ENCODE measurements at regions not wholly inside any gene's neighbourhood (a gene's known extent, or its start where the extent isn't known, plus 50 kb on each side); places are given as distances from the start of the nearest gene placed in this dataset.

DNA sequence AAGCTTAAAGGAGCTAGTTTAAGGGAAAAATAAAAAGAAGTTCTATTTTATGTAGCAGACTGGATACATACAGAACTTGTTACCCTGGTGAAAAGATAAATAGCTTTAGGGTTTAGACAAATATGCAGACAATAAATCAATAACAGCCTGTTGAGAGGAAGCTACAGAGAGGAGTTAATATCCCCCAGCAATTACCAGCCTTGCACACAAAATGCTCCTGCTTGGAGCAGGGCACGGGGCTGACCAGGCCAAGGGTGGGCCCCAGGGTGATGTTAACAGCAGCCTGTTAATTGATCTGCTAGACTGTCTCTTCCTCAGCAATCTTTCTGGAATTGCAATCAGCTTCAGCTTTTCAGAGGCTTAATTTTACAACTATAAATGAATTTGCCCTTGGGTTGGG lies 125.1 kb upstream of the SOX4 start:
- DNase-seq (ENCODE audit: low read depth in 2 of 2), result no peak

DNA sequence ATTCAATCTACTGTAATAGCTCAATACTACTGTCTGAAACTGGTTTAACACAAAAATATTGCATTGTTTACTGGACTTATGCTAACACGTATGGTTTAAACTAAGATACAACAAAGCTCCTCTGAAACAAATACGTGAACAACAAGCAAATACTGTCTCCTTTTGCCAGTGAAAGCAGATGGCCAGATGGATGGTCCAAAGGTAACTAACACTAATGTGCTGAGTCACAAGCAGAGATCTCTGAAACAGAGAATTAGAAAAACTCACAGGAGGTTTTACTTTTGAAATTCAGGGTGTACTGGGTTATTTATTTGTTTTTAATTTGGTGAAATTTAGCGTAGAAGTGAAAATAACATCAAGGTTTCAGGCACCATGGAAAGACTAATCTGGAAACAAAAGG lies 124.3 kb upstream of the SOX4 start:
- no peak for DNase-seq (ENCODE audit: low read depth in 2 of 2)

- DNase-seq (ENCODE audit: low read depth in 2 of 2), result no peak
Observed at GRCh38 chr6:21476112-21476511, 117.4 kb upstream of the SOX4 start.

GRCh38 chr6:21478411-21478810 lies 115.1 kb upstream of the SOX4 start:
- no peak for DNase-seq (ENCODE audit: low read depth in 2 of 2)

DNA sequence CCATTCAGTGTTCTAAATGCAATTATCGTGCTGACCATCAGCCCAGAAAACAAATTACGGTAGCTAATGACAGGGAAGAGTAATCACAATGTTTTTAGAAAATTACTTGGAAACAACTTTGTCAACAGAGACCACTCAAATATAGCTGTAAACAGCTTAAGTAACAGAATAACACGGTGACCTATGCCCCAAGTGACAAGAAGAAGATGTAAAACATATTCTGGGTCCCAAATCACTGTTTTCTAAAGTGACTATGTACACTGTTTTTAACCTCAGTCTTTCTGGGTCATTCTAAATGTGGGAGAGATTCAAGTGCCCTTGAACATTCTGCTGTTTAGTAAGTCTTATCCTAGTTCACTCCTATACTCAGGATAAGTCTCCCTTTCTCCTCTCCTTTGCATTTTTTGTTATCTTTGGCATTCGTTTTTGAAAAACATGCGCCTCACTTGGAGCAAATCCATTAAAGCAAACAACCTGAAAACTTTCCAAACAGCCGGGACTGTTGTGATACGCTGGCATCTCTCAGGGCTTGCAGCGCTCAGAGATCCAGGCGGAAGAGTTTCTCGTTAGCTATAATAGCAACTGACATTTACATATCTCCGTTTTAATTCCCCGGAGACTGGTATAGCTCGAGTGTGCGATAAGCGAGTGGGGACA lies 114.5 kb upstream of the SOX4 start:
- DNase-seq (ENCODE audit: low read depth in 2 of 2), result no peak

GRCh38 chr6:21486115-21486514 lies 107.4 kb upstream of the SOX4 start:
- no peak for DNase-seq (ENCODE audit: low read depth in 2 of 2)

DNA sequence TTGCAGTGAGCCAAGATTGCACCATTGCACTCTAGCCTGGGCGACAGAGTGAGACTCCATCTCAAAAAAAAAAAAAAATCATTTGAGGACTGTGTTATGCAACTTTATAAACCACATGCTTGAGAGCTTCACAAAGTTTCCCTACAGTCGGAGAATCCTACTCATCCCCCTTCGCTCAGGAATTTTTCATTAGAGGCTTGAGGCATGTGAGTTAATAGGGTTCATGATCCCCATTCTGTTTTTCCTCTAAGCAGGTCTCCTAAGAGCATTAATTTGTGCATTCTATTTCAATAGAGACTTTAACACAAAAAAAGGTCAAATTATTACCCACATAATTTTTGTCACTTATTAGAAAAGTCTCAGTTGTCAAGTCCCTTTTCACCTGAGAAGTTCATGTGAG lies 103.7 kb upstream of the SOX4 start:
- no peak for DNase-seq (ENCODE audit: low read depth in 2 of 2)

DNA sequence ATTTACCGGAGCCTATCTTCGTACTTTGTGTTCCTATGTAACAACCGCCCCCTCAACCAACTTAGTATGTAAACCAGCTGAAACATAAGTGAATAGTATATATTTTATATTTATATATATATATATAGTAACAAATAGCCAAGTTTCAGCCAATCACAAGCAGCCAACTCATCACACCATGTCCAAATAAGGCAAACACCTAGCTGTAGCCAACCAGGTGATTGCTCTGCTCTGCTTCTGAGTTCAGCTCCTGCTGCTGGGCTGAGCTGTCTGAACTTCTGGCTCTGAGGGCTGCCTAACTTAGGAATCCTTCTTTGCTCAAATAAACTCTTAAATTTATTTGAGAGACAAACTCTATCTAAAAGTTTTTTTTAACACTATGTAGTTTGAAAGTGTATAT lies 101.6 kb upstream of the SOX4 start:
- DNase-seq (ENCODE audit: low read depth in 2 of 2), result no peak

DNA sequence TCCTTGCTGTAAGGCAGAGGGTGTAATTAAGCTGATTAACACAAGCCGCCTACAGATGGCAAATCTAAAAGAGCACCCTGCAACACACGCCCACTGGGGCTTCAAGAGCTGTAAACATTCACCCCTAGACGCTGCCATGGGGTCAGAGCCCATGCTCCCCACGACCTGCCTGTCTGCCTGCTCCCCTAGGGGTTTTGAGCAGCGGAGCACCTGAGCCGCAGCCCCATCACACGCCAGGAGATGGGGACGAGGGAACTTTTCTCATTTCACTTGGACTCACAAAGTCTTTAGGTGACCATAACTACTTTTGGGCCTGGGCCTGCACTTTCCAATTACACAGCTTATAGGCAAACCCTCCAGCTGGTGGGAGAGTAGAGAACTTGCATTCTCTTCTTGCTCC lies 99.0 kb upstream of the SOX4 start:
- no peak for DNase-seq (ENCODE audit: low read depth in 2 of 2)

- DNase-seq (ENCODE audit: low read depth in 2 of 2), result no peak
Observed at GRCh38 chr6:21496196-21496595, 97.4 kb upstream of the SOX4 start.

DNA sequence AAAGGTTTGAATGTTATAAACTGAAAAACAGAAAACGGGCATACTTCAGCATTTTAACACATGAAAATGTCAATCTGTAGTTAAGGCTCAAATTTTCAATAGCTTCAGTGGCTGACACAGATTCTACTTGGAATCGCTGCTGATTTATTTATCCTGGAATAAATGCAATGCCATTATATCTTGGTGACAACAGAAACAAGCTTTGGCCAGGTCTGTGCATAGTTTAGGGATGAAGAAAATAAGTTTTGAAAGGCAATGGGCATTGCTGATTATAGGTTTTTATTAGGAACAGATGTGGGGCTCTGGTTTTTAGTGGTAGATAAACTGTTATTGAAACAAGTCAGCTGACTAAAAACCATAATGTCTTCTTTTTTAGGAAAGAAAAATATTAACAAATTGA lies 96.8 kb upstream of the SOX4 start:
- DNase-seq (ENCODE audit: low read depth in 2 of 2), result no peak

DNA sequence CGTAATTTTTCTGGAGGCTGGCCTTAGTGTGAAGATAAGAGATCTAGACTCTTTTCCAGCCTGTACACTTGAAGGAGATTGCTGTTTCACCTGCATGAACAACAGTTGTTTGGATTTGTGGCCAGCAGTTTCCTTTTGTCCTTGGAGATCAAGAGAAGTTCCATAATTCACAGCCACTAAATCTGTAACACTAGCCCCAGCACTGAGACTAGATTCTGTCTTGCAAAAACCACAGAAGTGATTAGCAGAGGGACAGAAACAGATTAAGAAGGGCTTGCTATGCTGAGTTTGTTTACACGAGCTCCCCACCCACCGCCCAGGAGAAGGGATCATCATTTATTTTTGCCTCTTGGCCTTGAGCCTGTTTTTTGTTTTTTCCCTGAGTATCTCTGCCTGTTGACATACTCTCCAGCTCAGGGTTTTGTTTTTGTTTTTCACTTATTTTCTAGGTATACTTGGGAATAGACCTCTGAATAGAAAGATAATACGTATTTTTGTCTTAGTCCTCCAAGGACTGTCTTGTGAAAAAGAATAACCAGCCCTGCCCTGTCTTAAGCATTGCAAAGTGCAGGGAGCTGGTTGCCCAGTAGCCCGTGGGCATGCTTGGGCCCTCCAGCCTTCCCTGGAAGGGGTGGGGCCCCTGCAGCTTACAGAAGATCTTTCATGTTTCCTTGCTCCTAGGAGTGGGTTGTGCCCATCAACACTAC lies 93.1 kb upstream of the SOX4 start:
- no peak for DNase-seq (ENCODE audit: low read depth in 2 of 2)

- no peak for DNase-seq (ENCODE audit: low read depth in 2 of 2)
Observed at GRCh38 chr6:21501021-21501354, 92.6 kb upstream of the SOX4 start.

GRCh38 chr6:21501815-21502214 lies 91.7 kb upstream of the SOX4 start:
- DNase-seq (ENCODE audit: low read depth in 2 of 2), result no peak

GRCh38 chr6:21502682-21503081 lies 90.9 kb upstream of the SOX4 start:
- DNase-seq (ENCODE audit: low read depth in 2 of 2), result no peak

GRCh38 chr6:21504790-21505189 lies 88.8 kb upstream of the SOX4 start:
- DNase-seq (ENCODE audit: low read depth in 2 of 2), result no peak

- no peak for DNase-seq (ENCODE audit: low read depth in 2 of 2)
Observed at GRCh38 chr6:21505574-21505990, 88.0 kb upstream of the SOX4 start.

GRCh38 chr6:21506126-21506525 lies 87.4 kb upstream of the SOX4 start:
- DNase-seq (ENCODE audit: low read depth in 2 of 2), result no peak

DNA sequence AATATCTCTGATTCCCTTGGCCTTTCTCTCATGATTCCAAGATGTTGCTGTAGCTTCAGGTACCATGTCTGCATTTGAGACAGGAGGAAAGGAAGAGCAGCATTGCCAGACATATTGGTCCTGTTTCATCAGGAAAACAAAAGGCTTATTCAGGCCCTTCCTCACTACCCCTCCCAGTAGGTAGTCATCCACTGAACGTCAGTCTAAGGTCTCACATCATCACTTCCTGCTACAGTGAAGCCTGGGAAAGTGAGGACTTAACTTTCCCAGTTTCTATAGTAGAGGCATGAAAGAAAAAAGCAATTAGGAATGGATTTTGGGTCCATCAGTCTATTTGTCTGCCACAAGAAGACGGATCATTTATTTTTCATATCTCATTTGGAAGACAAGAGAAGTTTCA lies 85.7 kb upstream of the SOX4 start:
- no peak for DNase-seq (ENCODE audit: low read depth in 2 of 2)

- no peak for DNase-seq (ENCODE audit: low read depth in 2 of 2)
Observed at GRCh38 chr6:21508753-21509152, 84.8 kb upstream of the SOX4 start.

- DNase-seq (ENCODE audit: low read depth in 2 of 2), result no peak
Observed at GRCh38 chr6:21511891-21512550, 81.5 kb upstream of the SOX4 start.

DNA sequence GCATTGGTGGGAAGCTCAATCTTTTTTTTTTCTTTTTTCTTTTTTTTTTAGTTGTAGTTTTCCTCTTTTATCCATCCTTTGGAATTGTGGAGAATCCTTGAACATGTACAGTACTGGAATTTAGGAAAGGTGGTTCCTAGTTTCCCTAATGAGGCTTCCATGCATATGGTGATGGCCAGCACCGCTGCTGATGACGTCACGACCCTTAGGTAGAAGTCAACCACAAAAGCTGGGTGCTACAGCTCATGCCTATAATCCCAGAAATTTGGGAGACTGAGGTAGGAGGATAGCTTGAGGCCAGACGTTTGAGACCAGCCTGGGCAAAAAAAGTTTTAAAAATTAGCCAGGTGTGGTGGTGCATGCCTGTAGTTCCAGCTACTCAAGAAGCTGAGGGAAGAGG lies 79.3 kb upstream of the SOX4 start:
- no peak for DNase-seq (ENCODE audit: low read depth in 2 of 2)

DNA sequence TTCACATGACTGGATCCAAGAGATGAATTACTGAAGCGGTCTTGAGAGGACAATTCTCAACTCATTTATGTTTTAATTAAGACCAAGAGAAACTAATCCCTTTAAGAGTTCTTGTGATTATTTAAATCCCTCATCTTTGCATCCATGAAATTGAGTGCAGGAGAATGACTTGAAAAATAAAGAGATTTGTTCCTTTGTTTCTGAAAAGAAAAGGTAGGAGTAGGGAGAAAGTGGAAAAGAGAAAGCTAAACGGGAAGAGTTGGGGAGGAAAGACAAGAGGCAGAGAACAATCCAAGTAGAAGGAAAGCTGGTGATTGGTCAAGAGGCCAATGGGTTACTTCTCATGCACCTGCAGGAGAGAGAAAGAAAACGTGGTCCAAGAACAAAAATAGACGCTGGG lies 75.2 kb upstream of the SOX4 start:
- DNase-seq (ENCODE audit: low read depth in 2 of 2), result no peak

All from stimulated activated CD8-positive, alpha-beta memory T cell treated with anti-CD3 and anti-CD28 coated beads, Interleukin-15, amount 100 ng/mL, for 48 hours (primary cell).